Skin of body (tissue), 1 donor: ENCODE measurements at regions not wholly inside any gene's neighbourhood (a gene's known extent, or its start where the extent isn't known, plus 50 kb on each side); places are given as distances from the start of the nearest gene placed in this dataset.
"Not testable (repeated sequence)": the region's sequence is repeated elsewhere in the genome, so short reads cannot be mapped to it uniquely, and the experiment has no call there.

Experiments
- DNase-seq: peaks from one replicate; lab custom pipeline; 2025; lab: John Stamatoyannopoulos, UW

- DNase-seq: no peak
These were observed 103.4 kb upstream of the CCN2 start for GRCh38 chr6:132054525-132054924.

GRCh38 chr6:132053511-132053910 is 102.3 kb upstream of the CCN2 start:
- DNase-seq: peak; percentile 37

- no peak for DNase-seq
These were observed 100.9 kb upstream of the CCN2 start for GRCh38 chr6:132052096-132052495.

GRCh38 chr6:132045877-132046276 is 94.7 kb upstream of the CCN2 start:
- no peak for DNase-seq

GRCh38 chr6:132043148-132043547 is 92.0 kb upstream of the CCN2 start:
- no peak for DNase-seq

- DNase-seq: no peak
These were observed 90.5 kb upstream of the CCN2 start for GRCh38 chr6:132041706-132042105.

- DNase-seq: no peak
These were observed 76.9 kb upstream of the CCN2 start for GRCh38 chr6:132028029-132028428.

- no peak for DNase-seq
These were observed 74.3 kb upstream of the CCN2 start for GRCh38 chr6:132025468-132025867.

- no peak for DNase-seq
These were observed 72.3 kb upstream of the CCN2 start for GRCh38 chr6:132023490-132023889.

GRCh38 chr6:132021552-132022375 is 70.6 kb upstream of the CCN2 start:
- no peak for DNase-seq

GRCh38 chr6:132020918-132021317 is 69.7 kb upstream of the CCN2 start:
- DNase-seq: not testable (repeated sequence)

GRCh38 chr6:132020138-132020581 is 69.0 kb upstream of the CCN2 start:
- DNase-seq: no peak

- no peak for DNase-seq
These were observed 68.4 kb upstream of the CCN2 start for GRCh38 chr6:132019586-132019985.

- no peak for DNase-seq
These were observed 66.8 kb upstream of the CCN2 start for GRCh38 chr6:132017942-132018341.

- peak; percentile 30 for DNase-seq
These were observed 65.2 kb upstream of the CCN2 start for GRCh38 chr6:132016396-132016795.

- DNase-seq: no peak
These were observed 60.4 kb upstream of the CCN2 start for GRCh38 chr6:132011582-132011981.

GRCh38 chr6:132009175-132009574 is 58.0 kb upstream of the CCN2 start:
- no peak for DNase-seq

- no peak for DNase-seq
These were observed 56.5 kb upstream of the CCN2 start for GRCh38 chr6:132007474-132008190.

- no peak for DNase-seq
These were observed 54.0 kb upstream of the CCN2 start for GRCh38 chr6:132005178-132005577.

- DNase-seq: no peak
These were observed 53.5 kb upstream of the CCN2 start for GRCh38 chr6:132004668-132005067.

- no peak for DNase-seq
These were observed 52.5 kb upstream of the CCN2 start for GRCh38 chr6:132003516-132004178.
